ENCODE measurements at regions not wholly inside any gene's neighbourhood (a gene's known extent, or its start where the extent isn't known, plus 50 kb on each side); places are given as distances from the start of the nearest gene placed in this dataset.

DNA sequence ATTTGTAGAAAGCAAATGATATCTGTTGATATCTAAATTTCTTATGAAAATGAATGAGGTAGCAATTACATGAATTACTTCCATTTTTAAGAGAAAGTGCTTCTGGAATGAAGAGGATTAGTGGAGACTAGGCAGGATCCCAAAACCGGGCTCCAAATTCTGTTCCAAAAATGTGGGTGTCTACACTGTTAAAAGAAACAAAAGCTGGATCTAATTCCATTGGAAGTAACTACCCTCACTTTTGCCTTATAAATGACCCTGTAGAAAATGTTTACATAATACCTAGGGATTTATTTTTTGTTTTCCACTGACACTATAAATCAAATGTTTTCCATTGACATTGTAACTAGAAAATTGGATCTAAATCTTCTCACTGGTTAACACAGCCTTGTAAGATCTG lies 454.9 kb upstream of the JARID2 start:
- no peak for DNase-seq (ENCODE audit: low read depth)

DNA sequence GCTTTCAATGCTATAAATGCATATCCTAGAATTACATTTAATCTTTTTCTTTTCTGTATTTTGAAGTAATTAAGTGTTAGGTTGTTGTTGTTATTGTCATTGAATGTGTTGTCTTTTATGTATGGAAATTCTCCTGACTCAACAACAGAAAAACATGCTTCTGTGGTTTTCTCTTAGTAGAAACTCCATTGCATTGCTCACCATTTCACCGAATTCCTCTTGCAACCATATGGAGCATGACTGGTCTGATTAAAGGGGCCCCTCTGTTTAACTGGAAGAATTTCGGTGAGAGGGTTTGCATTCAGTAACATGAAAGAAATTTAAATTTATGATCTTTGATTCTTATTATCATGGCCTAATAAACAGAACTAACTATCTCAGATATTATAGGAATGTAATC lies 454.3 kb upstream of the JARID2 start:
- DNase-seq (ENCODE audit: low read depth): no peak

DNA sequence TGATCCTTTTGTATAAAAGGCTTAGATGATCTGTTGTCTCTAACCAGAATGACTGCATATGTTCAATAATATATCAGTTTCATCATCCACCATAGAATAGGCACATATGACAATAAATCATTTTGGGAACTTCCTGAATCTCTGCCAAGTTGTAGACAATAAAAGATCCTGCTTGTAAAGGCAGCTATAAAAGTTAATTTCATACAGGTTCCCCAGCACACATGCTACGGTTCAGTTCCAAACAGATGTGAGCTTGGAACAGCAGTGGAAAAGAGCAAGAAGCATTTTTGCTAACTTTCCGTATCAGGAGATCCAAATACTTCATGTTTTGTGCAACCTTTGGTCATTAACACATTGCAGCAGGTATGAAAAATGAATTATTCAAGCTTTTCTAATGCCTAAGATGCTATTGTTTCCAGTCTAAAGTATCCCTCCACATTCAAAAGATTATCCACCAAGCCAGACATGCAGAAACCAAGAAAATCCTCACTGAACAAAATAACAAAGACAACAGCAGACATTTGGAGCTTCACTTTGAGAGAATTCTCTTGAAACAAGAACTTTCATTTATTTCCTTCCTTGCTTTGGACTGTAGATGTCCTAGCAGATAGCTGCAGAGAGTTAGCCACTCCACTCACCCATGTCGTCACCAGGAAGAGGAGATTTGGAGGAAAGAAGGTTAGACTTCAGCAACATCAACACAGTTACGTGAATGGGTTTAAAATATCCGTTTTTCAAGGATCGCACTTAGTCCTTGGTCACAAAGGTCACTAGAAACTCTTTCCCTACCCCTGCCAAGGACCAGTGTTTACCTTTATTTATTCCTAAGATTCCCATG lies 453.5 kb upstream of the JARID2 start:
- DNase-seq (ENCODE audit: low read depth): no peak

DNA sequence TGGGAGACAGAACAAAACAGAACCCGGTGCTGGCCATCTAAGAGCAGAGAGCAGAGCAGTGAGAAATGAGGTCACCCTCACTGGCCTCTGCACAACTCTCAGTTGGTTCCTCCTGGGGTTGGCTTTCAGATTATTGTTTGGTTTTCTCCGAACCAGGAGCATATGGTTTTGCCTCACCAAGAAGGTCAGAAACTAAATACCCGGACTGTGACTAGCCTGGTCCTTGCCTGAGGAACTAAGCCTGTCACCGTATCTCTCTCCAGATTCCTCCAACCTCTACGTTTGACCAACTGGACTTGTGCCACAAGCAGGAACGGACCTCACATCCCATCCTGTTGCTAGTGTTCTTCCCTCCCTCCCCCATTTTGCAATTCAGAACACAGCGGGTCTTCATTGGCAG lies 450.4 kb upstream of the JARID2 start:
- no peak for DNase-seq (ENCODE audit: low read depth)

DNA sequence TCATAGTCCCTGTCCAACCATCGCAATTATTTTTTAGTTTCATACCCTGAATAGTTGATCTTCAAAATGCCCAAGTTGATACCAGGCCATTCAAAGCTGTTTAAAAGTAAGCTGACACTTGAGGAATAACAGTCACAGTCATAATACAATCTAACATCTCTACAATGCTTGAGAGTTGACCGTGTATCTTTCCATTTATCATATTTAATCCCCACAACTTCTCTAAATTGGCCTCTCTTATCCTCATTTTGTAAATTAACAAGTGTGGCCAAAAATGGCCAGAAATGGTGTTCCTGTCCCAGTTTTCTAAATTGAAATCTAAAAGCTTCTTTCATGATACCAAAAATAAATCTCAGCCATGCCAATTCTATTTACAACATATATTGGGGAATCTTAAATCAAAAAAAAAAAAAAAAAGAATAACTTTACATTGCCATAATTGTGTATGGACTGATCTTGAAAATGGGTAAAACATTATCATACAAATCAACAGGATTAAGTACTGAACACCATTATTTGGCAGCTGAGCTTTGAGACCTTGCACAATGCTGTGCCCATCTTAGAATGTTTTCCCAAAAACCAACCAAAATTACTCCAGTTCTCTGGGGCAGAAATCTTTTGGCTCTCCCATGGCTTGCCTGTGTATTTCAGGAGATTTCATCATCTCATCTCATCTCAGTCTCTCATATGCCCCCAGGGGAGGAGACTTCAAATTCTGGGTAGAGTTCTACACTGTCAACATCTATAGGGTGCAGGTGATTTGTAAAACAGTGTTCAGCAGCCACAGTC lies 448.7 kb upstream of the JARID2 start:
- DNase-seq (ENCODE audit: low read depth): peak; percentile 14

DNA sequence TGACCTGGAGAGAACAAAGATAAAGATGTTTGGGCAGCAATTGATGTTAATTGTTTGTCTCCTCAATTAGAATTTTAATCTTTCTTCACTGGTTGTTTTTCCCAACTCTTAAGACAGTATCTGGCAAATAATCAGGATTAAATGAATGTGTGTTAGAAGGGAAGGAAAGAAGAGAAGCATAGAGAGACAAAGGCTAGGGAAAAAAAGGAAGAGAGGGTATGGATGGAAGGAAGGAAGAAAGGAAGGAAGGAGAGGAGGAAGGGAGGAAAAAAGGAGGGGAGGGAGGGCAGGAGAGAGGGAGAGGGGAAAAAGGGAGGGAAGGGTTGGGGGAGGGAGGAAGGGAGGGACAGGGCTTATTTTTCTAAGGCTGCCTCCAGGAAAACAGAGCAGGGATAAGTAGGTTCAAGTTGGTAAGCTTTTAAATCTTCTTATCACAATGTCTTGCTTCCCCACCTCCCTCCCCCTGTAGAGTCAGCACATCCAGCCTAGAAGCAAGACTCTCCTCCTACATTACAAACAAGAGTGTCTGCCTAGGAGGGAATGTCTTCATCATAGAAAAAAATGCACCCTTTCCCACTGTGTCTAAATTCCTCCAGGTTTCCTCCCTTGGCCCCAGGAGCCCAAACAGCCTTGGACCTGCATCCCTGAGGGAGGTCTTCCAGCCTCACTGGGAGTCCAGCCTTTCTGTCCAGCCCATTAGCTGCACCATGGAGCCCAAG lies 447.8 kb upstream of the JARID2 start:
- DNase-seq (ENCODE audit: low read depth): no peak

DNA sequence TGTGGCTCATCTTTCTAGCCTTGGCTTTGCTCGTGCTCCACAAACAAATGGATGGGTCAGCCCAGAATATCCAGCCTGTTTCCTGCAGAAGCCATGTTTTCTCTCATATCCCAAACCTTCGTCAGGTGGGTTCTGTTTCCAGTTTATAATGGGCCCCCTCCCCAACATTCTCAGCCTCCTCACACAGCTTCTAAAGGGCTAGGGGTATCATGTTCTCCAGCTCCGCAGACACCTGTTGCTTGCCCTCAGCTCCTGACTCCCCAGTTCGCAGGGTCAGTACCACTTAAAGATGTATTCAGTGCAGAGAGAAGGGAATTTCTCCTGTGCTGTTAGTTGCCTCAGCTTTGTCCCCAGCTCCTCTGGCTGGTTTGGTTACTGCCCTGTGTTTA lies 447.3 kb upstream of the JARID2 start:
- no peak for DNase-seq (ENCODE audit: low read depth)

DNA sequence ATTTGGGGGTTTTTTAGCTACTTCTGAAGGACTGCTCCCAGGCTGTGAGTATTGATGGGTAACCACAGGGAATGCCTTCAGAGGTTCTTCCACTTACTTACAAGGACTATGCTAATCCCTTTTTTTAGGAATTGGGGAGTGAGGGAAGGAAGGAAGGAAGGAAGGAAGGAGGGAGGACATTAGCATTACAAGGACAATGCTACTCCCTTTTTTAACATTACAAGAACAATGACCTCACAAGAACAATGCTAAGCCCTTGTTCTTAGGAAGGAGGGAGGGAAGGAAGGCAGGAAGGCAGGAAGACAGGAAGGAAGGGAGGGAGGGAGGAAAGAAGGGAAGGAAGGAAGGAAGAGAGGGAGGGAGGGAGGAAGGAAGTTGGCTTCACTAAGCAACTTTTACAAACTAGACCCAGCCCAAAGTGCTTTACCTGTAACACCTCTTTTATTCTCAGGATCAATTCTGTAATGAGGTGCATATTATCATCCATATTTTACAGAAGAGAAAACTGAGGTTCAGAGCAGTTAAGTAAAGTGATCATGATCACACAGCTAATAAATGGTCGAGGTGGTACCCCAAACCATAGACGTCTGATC lies 446.8 kb upstream of the JARID2 start:
- no peak for DNase-seq (ENCODE audit: low read depth)

DNA sequence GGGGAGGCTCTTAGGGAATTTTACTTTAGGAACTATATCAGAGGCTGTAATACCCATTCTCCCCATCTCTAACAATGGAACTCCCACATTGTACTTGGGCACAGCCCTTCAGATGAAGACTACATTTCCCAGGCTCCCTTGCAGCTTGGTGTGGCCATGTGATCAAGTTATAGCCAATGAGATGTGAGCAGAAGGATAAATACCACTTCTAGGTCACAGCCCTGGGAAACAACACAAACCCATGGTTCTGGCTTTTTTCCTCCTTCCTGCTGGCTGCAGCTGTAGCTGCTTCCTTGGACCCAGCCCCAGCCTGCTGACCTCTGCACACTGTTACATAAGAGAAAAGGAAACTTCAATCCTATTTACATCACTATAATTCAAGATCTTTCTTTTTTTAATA lies 445.9 kb upstream of the JARID2 start:
- peak; percentile 49 for DNase-seq (ENCODE audit: low read depth)

DNA sequence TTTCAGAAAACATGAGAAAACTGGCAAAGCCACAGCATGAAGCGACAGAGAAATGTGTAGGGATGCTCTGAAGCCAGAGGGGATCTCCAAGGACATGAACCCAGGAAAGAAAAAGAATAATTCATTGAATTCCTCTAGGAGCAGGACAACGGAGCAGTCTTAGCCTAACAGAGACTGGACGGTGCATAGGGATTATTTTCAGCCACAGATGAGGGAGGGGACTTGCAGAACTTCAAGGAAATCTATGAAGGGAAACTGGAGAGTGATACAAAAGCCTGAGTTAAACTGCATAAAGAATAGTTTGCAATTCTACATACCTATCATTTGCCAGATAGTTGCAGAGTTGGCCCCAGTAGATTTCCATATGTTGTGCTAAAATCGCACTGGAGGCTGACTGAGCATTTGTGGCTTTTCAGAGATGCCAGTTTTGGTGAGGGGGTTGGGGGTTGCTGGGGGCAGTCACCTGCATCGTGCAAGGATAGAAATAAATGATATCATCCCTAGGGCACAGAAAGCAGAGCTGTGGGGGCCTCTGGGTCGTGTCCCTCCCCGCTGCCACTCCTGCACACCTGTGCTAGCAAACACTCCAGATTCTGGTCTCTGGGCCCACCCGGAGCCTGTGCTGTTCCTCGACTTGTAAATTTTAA lies 443.2 kb upstream of the JARID2 start:
- DNase-seq (ENCODE audit: low read depth): no peak

DNA sequence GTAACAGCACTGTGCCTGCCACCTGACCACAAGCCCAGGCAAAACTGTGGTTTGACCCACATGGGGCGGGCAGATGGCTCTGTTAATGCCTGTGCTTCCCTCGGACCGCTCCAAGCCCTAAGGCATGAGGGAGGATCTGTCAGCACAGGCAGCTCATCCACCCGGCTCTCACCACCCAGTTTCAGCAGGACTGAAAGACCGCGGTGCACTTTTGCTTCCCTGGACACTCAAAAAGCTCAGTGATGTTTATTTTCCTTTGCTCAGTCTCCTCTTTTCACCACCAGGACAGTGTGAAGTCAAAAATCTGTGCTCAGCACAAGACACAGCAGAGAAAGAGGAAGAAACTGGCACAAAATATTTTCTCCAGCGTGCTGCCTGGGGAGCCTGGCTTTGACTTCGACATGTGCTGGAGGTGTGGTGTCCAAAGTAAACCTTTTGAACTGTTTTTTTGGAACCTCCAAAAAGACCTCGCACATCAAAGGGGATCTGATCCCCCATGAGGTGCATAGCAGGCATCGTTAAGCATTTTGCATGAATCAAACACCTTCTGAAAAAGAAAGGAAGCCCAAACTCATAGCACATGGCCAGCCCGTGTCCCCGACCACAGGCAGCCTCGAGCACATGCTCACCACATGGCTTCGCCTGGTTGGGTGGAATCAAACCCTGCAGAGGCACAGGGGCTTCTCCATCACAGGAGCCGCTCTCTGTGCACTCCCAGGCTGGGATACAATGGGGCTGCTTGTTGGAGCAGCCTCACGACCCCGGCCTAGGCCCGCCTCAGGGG lies 441.7 kb upstream of the JARID2 start:
- no peak for DNase-seq (ENCODE audit: low read depth)

DNA sequence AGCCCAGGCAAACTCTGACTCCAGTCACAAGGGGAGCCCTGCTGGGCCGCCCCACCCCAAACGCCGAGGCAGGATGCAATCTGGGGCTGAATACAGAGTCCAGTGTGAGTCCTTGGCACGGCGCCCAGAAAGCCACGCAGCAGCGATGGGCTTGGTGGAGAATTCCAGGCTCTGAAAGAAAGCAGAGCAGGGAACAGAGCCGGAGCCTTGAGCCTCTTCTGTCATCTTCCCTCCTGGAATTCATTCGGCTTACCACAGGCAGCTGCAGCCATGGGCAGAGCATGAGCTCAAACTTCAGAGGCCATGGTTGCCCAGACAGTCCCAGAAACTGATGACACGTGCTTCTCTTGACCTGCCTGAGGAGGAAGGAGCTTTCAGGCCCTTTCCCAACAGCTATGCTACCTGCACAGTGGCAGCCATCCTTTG lies 441.1 kb upstream of the JARID2 start:
- peak; percentile 71 for DNase-seq (ENCODE audit: low read depth)

DNA sequence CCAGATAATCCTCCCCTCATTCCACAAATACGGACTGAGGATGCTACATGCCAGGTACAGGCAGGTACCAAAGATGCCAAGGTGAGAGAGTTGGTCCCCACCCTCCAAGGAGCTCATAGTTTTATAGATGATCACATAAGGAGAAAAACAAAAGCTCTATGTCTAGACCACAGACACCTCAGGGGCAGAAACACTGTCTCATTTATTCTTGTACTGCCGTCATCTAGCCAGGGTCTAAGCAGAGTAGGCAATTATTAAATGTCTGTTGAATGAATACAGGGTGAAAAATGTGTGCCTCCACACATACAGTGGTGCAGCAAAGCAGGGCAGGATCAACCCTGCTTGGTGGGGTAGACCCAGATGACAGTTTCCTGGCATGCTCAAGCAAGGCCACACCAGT lies 439.8 kb upstream of the JARID2 start:
- DNase-seq (ENCODE audit: low read depth): no peak

DNA sequence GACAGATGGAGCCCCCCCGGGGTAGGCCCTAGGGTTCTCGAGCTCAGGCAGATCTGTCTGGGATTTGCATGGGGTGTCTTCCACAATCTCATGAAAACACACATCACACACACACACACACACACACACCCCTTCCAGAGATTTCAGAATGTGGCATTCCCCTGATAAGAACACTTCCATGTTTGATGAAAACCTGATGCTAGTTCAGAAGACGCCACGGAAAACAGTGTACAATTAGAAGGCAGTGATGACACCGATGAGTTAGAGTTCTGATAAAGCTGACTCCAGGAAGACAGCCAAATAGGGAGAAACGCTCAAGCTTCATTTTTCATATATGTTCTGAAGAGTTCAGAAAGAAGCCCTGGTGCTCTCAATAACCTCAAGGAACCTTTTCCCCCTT lies 438.7 kb upstream of the JARID2 start:
- no peak for DNase-seq (ENCODE audit: low read depth)

DNA sequence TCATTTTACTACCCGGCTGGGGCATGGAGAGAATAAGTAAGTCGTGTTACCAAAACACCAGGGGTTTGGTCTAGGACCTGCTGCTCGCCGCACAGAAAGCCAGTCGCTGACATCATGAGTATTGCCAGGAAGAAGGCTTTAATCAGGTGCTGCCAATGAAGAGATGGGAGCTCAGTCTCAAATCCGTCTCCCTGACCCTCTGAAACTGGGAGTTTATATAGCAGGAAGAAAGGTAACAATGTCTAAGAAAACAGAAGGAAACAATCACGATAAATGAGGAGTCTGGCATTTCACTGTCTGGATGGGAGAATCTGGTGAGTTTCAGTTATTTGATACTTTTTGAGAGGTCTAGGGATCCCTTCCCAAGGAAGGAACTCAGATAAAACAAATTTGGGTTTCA lies 437.9 kb upstream of the JARID2 start:
- DNase-seq (ENCODE audit: low read depth): no peak

DNA sequence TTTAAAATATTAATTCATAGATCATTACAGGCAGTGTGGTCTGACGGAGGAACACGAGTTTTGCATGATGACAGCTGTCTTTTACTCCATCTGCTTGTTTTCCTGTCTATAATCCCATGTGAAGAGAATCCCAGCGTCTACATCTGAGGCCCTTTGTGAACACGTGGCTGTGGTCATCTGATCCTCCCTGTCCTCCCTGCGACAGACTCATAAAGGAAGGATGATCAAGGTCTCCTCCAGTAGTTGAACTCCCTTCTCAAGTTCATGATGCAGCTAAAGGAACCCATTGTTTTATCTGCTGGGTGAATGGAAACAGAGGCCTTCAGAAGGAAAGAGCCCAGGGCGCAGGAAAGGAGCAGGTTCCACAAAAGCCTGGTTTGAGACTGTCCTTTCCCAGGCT lies 435.8 kb upstream of the JARID2 start:
- DNase-seq (ENCODE audit: low read depth): no peak

DNA sequence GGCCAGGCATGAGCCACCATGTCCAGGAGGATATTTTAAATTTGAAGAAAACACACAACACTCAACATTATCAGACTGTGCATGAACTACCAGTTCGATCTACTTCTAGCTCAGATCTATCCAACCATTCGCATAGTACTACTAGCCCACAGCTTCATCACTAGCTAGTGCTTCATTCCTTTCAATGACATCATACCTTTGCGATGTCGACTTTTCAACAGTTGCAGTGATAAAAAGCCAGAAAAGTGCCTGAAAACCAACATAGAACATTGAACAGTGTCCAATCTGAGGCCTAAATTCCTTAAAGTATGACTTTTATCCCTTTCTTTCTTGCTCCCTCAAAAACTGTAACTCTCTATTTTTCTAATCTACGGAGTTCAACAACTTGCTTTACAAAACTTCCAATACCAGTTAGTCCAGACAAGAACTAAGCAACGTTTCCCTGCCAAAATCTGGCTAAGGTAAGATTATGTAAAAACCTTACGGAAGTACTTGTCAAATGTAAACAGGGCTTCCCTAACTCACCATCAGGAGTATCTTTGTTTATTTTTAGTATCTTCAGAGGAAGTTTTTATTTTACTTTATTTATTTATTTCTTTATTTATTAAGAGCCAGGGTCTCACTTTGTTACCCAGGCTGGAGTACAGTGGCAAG lies 434.0 kb upstream of the JARID2 start:
- DNase-seq (ENCODE audit: low read depth): no peak

DNA sequence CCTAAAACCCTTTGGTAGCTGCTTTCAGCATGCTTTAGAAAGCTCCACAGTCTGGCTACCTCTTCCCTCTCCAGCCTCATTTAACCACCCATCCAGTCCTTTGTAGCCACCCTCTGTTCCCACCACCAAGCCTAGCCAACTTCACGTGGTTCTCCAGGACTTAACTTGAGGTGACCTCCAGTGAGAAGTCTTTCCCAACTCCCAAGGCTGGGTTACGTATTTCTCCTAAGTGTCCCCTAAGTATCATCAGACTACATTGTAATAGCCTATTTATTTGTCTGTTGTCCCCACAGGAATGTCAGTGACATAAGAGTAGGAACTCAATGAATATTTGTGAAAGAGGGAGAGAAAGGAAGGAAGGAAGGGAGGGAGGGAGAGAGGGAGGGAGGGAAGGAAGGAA lies 431.9 kb upstream of the JARID2 start:
- DNase-seq (ENCODE audit: low read depth): no peak

DNA sequence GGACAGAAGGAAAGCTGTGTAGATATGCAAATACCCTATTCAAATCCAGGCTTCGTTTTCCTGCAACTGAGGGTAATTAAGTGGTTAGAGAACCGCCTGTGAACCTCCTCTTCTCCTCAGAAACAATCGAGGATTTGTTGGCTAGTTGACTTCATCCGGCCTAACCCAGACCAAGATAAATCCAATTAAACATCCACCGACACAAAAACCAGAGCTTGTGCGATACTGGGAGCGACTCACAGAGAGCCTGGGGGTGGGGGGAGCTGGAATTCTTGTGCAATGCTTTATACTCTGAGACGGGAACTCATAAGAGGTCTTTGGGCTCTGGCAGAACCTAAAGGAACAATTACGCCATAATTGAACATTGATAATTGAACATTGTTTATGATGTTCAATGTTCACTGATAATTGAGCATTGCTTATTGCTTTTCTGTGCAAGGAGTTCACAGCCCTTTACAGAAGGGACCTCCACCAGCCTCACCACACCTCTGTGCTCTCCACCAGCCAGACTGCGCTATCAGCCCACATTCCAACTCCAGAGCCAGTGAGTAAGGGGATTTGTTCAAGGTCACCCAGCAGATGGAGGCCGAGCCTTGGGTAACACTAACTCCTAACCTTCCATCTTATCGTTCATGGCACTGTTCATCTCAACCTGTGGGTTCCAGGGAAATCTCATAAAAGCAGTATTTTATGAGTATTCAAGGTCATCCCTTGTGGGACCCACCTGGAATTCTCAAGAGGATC lies 429.6 kb upstream of the JARID2 start:
- no peak for DNase-seq (ENCODE audit: low read depth)

DNA sequence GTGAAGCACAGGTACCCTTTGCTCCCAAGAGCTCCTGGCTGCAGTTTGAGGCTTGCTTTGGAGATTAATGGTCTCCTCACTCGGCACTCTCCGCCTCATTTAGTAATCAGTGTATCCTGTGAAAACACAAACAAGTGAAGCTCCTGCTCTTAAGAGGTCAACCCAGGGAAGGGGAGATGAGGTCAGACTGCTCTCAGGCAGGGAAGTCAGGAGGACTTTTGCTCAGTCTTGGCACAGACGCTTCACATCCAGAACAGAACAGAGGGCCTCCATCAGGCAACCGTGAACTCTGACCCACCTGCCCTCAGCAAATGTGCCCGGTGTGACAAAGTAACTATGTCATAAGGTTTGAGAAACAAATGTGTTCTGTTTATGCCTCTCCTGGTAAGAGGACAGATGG lies 428.8 kb upstream of the JARID2 start:
- DNase-seq (ENCODE audit: low read depth): no peak
